ENCODE measurements at regions not wholly inside any gene's neighbourhood (a gene's known extent, or its start where the extent isn't known, plus 50 kb on each side); places are given as distances from the start of the nearest gene placed in this dataset.

DNA sequence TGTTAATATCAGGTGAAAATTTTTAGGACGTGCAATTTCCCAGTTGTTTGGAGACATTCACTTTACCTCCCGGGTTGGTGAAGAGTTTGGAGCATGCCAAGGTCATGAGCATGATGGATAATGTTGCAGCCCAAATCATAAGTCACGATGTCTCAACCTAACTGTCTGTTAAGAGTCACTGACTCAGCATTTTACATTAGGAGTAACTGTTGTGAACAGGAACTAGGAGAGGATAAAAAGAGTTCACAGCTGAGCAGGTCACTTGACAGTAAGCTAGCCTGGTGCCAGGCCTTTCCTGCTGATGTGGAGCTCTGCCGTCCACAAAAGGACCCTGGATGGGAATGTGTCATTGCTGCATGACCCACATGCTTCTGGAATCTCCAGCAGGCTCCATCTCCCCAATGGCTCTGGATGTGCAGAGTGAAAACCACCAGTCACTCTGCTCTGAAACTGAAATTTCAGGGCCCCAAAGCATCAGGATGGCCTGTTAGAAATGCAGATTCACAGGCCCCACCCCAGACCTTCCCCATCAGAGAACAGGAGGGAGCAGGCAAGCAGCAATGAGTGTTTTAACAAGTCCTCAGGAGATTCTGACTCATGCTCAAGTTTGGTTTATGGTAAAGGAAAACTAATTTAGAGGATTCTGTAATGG, 371.6 kb upstream of the MAF start:
- intact Hi-C loops (cut with micrococcal nuclease): no loop called here
- ChIA-PET POLR2A (no interaction called here), CTCF (no interaction called here)
- Mint-ChIP-seq H3K4me3 (no peak overlapping the region), H3K36me3 (ENCODE audit: low read depth) (no peaks in the 10 kb centered on the region), H3K27me3 (no peaks in the 10 kb centered on the region), H3K27ac (no peak overlapping the region), H3K9me3 (no peaks in the 10 kb centered on the region), H3K4me1 (ENCODE audit: low read depth) (no peaks in the 10 kb centered on the region)
- TF ChIP-seq, protein P1, sequence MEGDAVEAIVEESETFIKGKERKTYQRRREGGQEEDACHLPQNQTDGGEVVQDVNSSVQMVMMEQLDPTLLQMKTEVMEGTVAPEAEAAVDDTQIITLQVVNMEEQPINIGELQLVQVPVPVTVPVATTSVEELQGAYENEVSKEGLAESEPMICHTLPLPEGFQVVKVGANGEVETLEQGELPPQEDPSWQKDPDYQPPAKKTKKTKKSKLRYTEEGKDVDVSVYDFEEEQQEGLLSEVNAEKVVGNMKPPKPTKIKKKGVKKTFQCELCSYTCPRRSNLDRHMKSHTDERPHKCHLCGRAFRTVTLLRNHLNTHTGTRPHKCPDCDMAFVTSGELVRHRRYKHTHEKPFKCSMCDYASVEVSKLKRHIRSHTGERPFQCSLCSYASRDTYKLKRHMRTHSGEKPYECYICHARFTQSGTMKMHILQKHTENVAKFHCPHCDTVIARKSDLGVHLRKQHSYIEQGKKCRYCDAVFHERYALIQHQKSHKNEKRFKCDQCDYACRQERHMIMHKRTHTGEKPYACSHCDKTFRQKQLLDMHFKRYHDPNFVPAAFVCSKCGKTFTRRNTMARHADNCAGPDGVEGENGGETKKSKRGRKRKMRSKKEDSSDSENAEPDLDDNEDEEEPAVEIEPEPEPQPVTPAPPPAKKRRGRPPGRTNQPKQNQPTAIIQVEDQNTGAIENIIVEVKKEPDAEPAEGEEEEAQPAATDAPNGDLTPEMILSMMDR (IDR thresholded peaks at IDR 0.05): no peak
- ATAC-seq (no peak), DNase-seq (no peak)

DNA sequence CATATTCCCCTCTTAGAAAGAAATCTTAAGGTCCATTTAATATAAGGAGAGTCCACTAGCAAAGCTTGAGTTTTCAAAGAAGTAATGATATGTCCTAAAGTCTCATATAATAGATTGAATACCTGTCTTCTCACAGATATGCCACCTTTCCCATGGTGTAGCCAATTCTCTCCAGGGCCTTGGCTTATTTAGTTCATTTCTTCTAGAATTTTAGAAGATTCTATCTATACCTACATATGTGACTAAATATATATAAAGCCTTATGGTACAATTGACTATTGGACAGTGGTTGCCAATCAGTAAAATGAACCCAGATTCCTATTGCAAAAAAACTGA, 370.7 kb upstream of the MAF start:
- intact Hi-C loops (cut with micrococcal nuclease): no loop called here
- TF ChIP-seq, protein P1 (IDR thresholded peaks at IDR 0.05): no peak
- H3K27ac Mint-ChIP-seq: no peak overlapping the region

DNA sequence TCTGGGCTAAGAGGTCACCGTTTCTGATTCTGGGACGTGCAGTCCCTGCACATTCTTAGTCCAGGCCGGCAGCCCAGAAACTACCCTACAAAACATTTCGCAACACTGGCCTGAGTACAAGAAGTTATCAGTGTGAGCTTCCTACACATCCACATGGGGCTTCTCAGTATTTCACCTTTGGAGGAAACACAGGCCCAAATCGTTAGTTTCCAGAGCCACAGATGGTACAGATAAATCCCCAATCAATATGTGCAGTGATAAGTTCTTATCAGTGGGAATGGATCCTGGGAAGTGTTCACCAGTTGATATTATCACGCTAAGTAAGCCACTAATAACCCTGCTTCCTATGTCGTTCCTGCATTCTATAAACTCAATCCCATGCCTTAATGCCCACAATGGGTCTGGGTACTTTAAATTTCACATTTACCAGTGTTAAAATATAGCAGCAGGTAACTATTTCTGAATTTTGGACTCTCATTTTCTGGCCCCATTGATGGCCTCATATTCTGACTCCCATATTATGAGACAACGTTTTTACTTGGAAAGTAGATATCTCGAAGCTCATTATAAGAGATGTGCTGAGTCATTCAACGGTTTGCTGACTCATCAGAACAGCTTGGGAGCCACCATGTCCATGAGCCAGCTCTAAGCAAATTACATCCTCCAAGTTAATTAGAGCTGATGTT, 370.2 kb upstream of the MAF start:
- Mint-ChIP-seq H3K4me3 (no peak overlapping the region), H3K9me3 (no peaks in the 10 kb centered on the region), H3K36me3 (ENCODE audit: low read depth) (no peaks in the 10 kb centered on the region), H3K4me1 (ENCODE audit: low read depth) (no peaks in the 10 kb centered on the region), H3K27me3 (no peaks in the 10 kb centered on the region), H3K27ac (no peak overlapping the region)
- CTCF ChIA-PET: no interaction called here
- intact Hi-C loops (cut with micrococcal nuclease): no loop called here
- TF ChIP-seq, protein P1 (IDR thresholded peaks at IDR 0.05): no peak
- DNase-seq: no peak
- POLR2A ChIA-PET: no interaction called here
- no peak for ATAC-seq

More for the DNA sequence above, 370.7 kb upstream of the MAF start:
- ATAC-seq: no peak
- Mint-ChIP-seq H3K4me3 (no peak overlapping the region), H3K36me3 (ENCODE audit: low read depth) (no peaks in the 10 kb centered on the region), H3K9me3 (no peaks in the 10 kb centered on the region), H3K4me1 (ENCODE audit: low read depth) (no peaks in the 10 kb centered on the region), H3K27me3 (no peaks in the 10 kb centered on the region)
- ChIA-PET POLR2A (no interaction called here), CTCF (no interaction called here)
- no peak for DNase-seq

DNA sequence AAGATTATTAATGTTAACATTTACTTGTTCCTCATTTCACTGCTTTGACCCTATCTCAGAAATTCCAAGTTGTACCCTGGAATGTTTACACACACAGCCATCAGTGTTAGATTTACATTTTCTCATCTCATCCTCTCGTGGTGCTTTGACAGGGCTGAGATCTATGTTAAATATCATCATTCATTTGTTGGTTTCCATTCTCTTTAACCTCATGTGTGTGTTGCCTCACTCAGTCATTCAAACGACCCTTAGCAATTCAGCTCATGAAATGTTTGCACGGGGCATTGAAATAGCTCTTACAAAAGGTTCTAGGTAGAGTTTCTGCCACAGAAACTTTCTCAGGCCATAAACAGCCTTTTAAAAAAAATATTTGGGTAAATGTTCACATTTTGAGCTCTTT, 369.6 kb upstream of the MAF start:
- ATAC-seq: no peak
- DNase-seq: no peak
- TF ChIP-seq, protein P1 (IDR thresholded peaks at IDR 0.05): no peak
- no peaks in the 10 kb centered on the region for H3K27me3 Mint-ChIP-seq
- POLR2A ChIA-PET: no interaction called here
- H3K4me1 Mint-ChIP-seq (ENCODE audit: low read depth): no peaks in the 10 kb centered on the region
- no peak overlapping the region for H3K27ac Mint-ChIP-seq
- H3K36me3 Mint-ChIP-seq (ENCODE audit: low read depth): no peaks in the 10 kb centered on the region
- H3K9me3 Mint-ChIP-seq: no peaks in the 10 kb centered on the region
- no peak overlapping the region for H3K4me3 Mint-ChIP-seq
- intact Hi-C loops (cut with micrococcal nuclease): no loop called here
- CTCF ChIA-PET: no interaction called here

DNA sequence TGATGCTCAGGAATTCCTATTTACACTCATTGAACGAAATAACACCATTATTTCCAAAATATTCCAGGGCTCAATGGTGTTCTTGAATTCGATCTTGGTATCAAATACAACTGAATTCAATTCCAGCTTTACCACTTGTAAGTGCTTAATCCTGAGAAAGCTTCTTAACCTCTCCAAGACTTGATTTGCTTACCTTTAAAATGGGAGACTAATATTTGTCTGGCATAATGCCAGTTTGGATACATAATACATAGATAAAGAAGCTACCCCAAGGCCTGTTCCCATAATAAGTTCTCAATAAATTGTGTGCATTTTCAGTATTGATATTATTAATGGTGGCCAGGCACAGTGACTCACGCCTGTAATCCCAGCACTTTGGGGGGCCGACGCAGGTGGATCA, 368.9 kb upstream of the MAF start:
- TF ChIP-seq, protein P1 (IDR thresholded peaks at IDR 0.05): no peak
- no peaks in the 10 kb centered on the region for H3K36me3 Mint-ChIP-seq (ENCODE audit: low read depth)
- ATAC-seq (no peak), DNase-seq (no peak)
- H3K9me3 Mint-ChIP-seq: no peaks in the 10 kb centered on the region
- no peaks in the 10 kb centered on the region for H3K4me1 Mint-ChIP-seq (ENCODE audit: low read depth)
- no peak overlapping the region for H3K27ac Mint-ChIP-seq
- ChIA-PET CTCF (no interaction called here), POLR2A (no interaction called here)
- H3K4me3 Mint-ChIP-seq: no peak overlapping the region
- H3K27me3 Mint-ChIP-seq: no peaks in the 10 kb centered on the region
- intact Hi-C loops (cut with micrococcal nuclease): no loop called here
